ENCODE measurements at regions not wholly inside any gene's neighbourhood (a gene's known extent, or its start where the extent isn't known, plus 50 kb on each side); places are given as distances from the start of the nearest gene placed in this dataset.

DNA sequence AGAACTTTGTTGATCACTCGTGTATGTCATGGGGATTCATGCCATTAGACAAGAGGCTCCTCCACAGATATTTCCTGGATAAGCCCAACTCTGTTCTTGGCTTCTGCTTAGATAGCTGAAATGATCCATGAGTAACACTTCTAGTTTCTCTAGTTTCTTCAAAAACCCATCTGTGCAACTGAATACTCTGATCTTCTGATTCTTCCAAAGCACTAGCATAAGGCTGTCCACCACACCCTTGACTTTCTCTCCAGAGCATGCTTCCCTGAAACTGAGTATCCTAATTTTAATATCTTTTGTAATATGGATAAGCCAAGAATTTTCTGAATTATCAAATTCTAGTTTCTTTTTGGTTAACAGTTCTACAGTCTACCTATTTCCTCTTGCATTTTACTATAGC is 118.6 kb upstream of the TAPT1 start:
- TF ChIP-seq, protein P1, sequence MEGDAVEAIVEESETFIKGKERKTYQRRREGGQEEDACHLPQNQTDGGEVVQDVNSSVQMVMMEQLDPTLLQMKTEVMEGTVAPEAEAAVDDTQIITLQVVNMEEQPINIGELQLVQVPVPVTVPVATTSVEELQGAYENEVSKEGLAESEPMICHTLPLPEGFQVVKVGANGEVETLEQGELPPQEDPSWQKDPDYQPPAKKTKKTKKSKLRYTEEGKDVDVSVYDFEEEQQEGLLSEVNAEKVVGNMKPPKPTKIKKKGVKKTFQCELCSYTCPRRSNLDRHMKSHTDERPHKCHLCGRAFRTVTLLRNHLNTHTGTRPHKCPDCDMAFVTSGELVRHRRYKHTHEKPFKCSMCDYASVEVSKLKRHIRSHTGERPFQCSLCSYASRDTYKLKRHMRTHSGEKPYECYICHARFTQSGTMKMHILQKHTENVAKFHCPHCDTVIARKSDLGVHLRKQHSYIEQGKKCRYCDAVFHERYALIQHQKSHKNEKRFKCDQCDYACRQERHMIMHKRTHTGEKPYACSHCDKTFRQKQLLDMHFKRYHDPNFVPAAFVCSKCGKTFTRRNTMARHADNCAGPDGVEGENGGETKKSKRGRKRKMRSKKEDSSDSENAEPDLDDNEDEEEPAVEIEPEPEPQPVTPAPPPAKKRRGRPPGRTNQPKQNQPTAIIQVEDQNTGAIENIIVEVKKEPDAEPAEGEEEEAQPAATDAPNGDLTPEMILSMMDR (conservative IDR thresholded peaks at IDR 0.05 in 1 of 2, IDR thresholded peaks at IDR 0.05 in 1 of 2; ENCODE audit: low read depth in 1 of 2, low read length in 2 of 2): no peak
- no peak for TF ChIP-seq EZH2 (IDR thresholded peaks at IDR 0.05; ENCODE audit: low read length, missing control alignments)
